WTC11 (cell line): ENCODE measurements at regions not wholly inside any gene's neighbourhood (a gene's known extent, or its start where the extent isn't known, plus 50 kb on each side); places are given as distances from the start of the nearest gene placed in this dataset.

ENCODE experiments used
- ATAC-seq: fragments of 200-7000 bp; cut with Tn5 transposase; 2 replicates; pipeline ENCODE4 v1.10.0; 2021; ENCODE audit warnings: mild to moderate bottlenecking, moderate library complexity
- CTCF ChIA-PET: fragments of 300-600 bp; sonication (Branson Sonifier 250); formaldehyde crosslinking; loops from one replicate; lab custom pipeline; 2021; ENCODE audit warnings: antibody characterized with exemption; lab: Charles Lee
- POLR2A ChIA-PET: fragments of 350-600 bp; sonication (Branson Sonifier 250); formaldehyde crosslinking; loops from one replicate; lab custom pipeline; 2021; ENCODE audit warnings: antibody characterized with exemption; lab: Charles Lee
- DNase-seq: peaks from one replicate; pipeline ENCODE4 v3.0.0; 2021; ENCODE audit warnings: low spot score
- H3K27ac Mint-ChIP-seq: 2 replicates; pipeline ENCODE4 v1.8.0; 2021; ENCODE audit warnings: mixed read lengths
- H3K27me3 Mint-ChIP-seq: 2 replicates; pipeline ENCODE4 v1.8.0; 2021; ENCODE audit warnings: low read depth, mild to moderate bottlenecking, moderate library complexity, mixed read lengths
- H3K36me3 Mint-ChIP-seq: 2 replicates; pipeline ENCODE4 v1.8.0; 2021; ENCODE audit warnings: mixed read lengths
- H3K4me1 Mint-ChIP-seq: 2 replicates; pipeline ENCODE4 v1.8.0; 2022; ENCODE audit warnings: mixed read lengths
- H3K4me3 Mint-ChIP-seq: 2 replicates; pipeline ENCODE4 v1.8.0; 2021; ENCODE audit warnings: mild to moderate bottlenecking, moderate library complexity, mixed read lengths
- H3K9me3 Mint-ChIP-seq: 2 replicates; pipeline ENCODE4 v1.8.0; 2021; ENCODE audit warnings: mixed read lengths
- ATF1 ChIP-seq: sonication (generic); formaldehyde crosslinking; IDR thresholded peaks from 2 replicates; pipeline ENCODE4 v1.8.1; 2023; ENCODE audit warnings: mild to moderate bottlenecking, moderate library complexity, missing genetic modification reagents
- CBFB ChIP-seq: sonication (generic); formaldehyde crosslinking; IDR thresholded peaks from 2 replicates; pipeline ENCODE4 v1.8.1; 2022; ENCODE audit warnings: mild to moderate bottlenecking, low read depth, missing genetic modification reagents
- CREM ChIP-seq: sonication (generic); formaldehyde crosslinking; IDR thresholded peaks from 2 replicates; pipeline ENCODE4 v1.8.1; 2022; ENCODE audit warnings: mild to moderate bottlenecking, missing genetic modification reagents, moderate library complexity
- EMX1 ChIP-seq: fragments of 250-450 bp; sonication (Bioruptor Pico); IDR thresholded peaks from 2 replicates; pipeline ENCODE4 v1.8.0; 2021; ENCODE audit warnings: mild to moderate bottlenecking
- ETV6 ChIP-seq: sonication (generic); formaldehyde crosslinking; IDR thresholded peaks from 2 replicates; pipeline ENCODE4 v1.8.1; 2022; ENCODE audit warnings: mild to moderate bottlenecking, missing genetic modification reagents
- FOXK1 ChIP-seq: sonication (generic); formaldehyde crosslinking; IDR thresholded peaks from 2 replicates; pipeline ENCODE4 v1.8.0; 2022; ENCODE audit warnings: mild to moderate bottlenecking, moderate library complexity, missing genetic modification reagents
- GABPB1 ChIP-seq: sonication (generic); formaldehyde crosslinking; IDR thresholded peaks from 2 replicates; pipeline ENCODE4 v1.8.1; 2023; ENCODE audit warnings: mild to moderate bottlenecking, missing genetic modification reagents
- GRHL2 ChIP-seq: fragments of 250-450 bp; sonication (Bioruptor Pico); IDR thresholded peaks from 2 replicates; pipeline ENCODE4 v1.8.0; 2022; ENCODE audit warnings: mild to moderate bottlenecking, moderate library complexity; ENCODE audit not compliant: insufficient replicate concordance, severe bottlenecking
- HMGA2 ChIP-seq: fragments of 250-450 bp; sonication (Bioruptor Pico); IDR thresholded peaks from 2 replicates; pipeline ENCODE4 v1.4.0; 2021; ENCODE audit warnings: mild to moderate bottlenecking, moderate library complexity
- JAZF1 ChIP-seq: fragments of 250-450 bp; sonication (Bioruptor Pico); IDR thresholded peaks from 2 replicates; pipeline ENCODE4 v1.9.0; 2021; ENCODE audit warnings: moderate library complexity, mild to moderate bottlenecking, inconsistent platforms
- KAT7 ChIP-seq: sonication (generic); formaldehyde crosslinking; IDR thresholded peaks from 2 replicates; pipeline ENCODE4 v1.8.1; 2023; ENCODE audit warnings: missing genetic modification reagents, mild to moderate bottlenecking, borderline replicate concordance
- NFE2L1 ChIP-seq: sonication (generic); formaldehyde crosslinking; IDR thresholded peaks from 2 replicates; pipeline ENCODE4 v1.8.1; 2023; ENCODE audit warnings: missing genetic modification reagents
- NR2C2 ChIP-seq: sonication (generic); formaldehyde crosslinking; IDR thresholded peaks from 2 replicates; pipeline ENCODE4 v1.8.0; 2022; ENCODE audit warnings: mild to moderate bottlenecking, missing genetic modification reagents
- OVOL2 ChIP-seq: fragments of 250-450 bp; sonication (Bioruptor Pico); IDR thresholded peaks from 2 replicates; pipeline ENCODE4 v1.9.0; 2021; ENCODE audit warnings: mild to moderate bottlenecking, borderline replicate concordance
- SMAD3 ChIP-seq: sonication (generic); formaldehyde crosslinking; IDR thresholded peaks from 2 replicates; pipeline ENCODE4 v1.8.0; 2022; ENCODE audit warnings: missing genetic modification reagents, mild to moderate bottlenecking, borderline replicate concordance
- TCF7 ChIP-seq: sonication (generic); formaldehyde crosslinking; IDR thresholded peaks from 2 replicates; pipeline ENCODE4 v1.8.0; 2022; ENCODE audit warnings: mild to moderate bottlenecking, low read depth, missing genetic modification reagents, moderate library complexity
- TEAD1 ChIP-seq: sonication (generic); formaldehyde crosslinking; IDR thresholded peaks from 2 replicates; pipeline ENCODE4 v1.8.0; 2022; ENCODE audit warnings: mild to moderate bottlenecking, missing genetic modification reagents
- TEAD4 ChIP-seq: sonication (generic); formaldehyde crosslinking; IDR thresholded peaks from 2 replicates; pipeline ENCODE4 v1.8.0; 2022; ENCODE audit warnings: mild to moderate bottlenecking, missing genetic modification reagents
- ZMAT4 ChIP-seq: fragments of 250-450 bp; sonication (Bioruptor Pico); IDR thresholded peaks from 2 replicates; pipeline ENCODE4 v1.9.0; 2021; ENCODE audit warnings: mild to moderate bottlenecking
- ZNF317 ChIP-seq: sonication (generic); formaldehyde crosslinking; IDR thresholded peaks from 2 replicates; pipeline ENCODE4 v1.8.1; 2023; ENCODE audit warnings: low read depth, mild to moderate bottlenecking, moderate library complexity, missing genetic modification reagents, borderline replicate concordance
- ZNF423 ChIP-seq: fragments of 250-450 bp; sonication (Bioruptor Pico); IDR thresholded peaks from 2 replicates; pipeline ENCODE4 v2.1.2; 2022; ENCODE audit warnings: mild to moderate bottlenecking, moderate library complexity
- ZNF425 ChIP-seq: fragments of 250-450 bp; sonication (Bioruptor Pico); conservative IDR thresholded peaks from 2 replicates; pipeline ENCODE4 v1.9.0; 2021; ENCODE audit warnings: mild to moderate bottlenecking
- TF ChIP-seq, protein P1 (sequence below): fragments of 250-450 bp; sonication (Bioruptor Pico); IDR thresholded peaks from 2 replicates; pipeline ENCODE4 v1.9.0; 2021; ENCODE audit warnings: moderate library complexity, mild to moderate bottlenecking, inconsistent platforms, borderline replicate concordance
- TF ChIP-seq, protein P2 (sequence below): sonication (generic); formaldehyde crosslinking; IDR thresholded peaks from 2 replicates; pipeline ENCODE4 v1.8.1; 2023; ENCODE audit warnings: mild to moderate bottlenecking, missing genetic modification reagents

GRCh38 chr10:8248868-8249267 lies 194.4 kb downstream of the GATA3 start (continued):
- no peak for TF ChIP-seq ZNF423 (CRISPR knock-in tag)
- no peak for TF ChIP-seq KAT7 (CRISPR knock-in tag)

- Mint-ChIP-seq H3K9me3 (peaks cover 5% of the 10 kb centered on the region), H3K27me3 (no peaks in the 10 kb centered on the region; the same call in 1 of the 2 replicates), H3K36me3 (no peaks in the 10 kb centered on the region)
- CTCF ChIA-PET: no interaction called here
- TF ChIP-seq NR2C2 (CRISPR knock-in tag) (no peak), NFE2L1 (no peak), ZNF317 (CRISPR knock-in tag) (no peak), HMGA2 (no peak), ZMAT4 (CRISPR knock-in tag) (no peak)
- TF ChIP-seq, all 79 proteins: peak for 0
- Mint-ChIP-seq H3K4me3 (no peak overlapping the region), H3K27ac (no peak overlapping the region), H3K4me1 (peaks cover 12% of the 10 kb centered on the region)
- POLR2A ChIA-PET: no interaction called here
- DNase-seq (no peak), ATAC-seq (no peak)
Measured at GRCh38 chr10:8254350-8254749, 199.9 kb downstream of the GATA3 start.

- Mint-ChIP-seq H3K27ac (no peak overlapping the region), H3K27me3 (peaks cover 2% of the 10 kb centered on the region), H3K36me3 (no peaks in the 10 kb centered on the region), H3K4me3 (no peak overlapping the region), H3K4me1 (peaks cover 12% of the 10 kb centered on the region), H3K9me3 (peaks cover 5% of the 10 kb centered on the region)
- ATAC-seq: no peak
- TF ChIP-seq HMGA2 (no peak), FOXK1 (CRISPR knock-in tag) (no peak), NFE2L1 (no peak), GRHL2 (CRISPR knock-in tag) (no peak), JAZF1 (no peak), EMX1 (CRISPR knock-in tag) (no peak), ZNF425 (no peak), TEAD4 (CRISPR knock-in tag) (no peak), ETV6 (CRISPR knock-in tag) (no peak), TEAD1 (no peak), ATF1 (no peak), SMAD3 (no peak), CBFB (CRISPR knock-in tag) (no peak), OVOL2 (CRISPR knock-in tag) (no peak), CREM (CRISPR knock-in tag) (no peak), GABPB1 (CRISPR knock-in tag) (no peak), TCF7 (CRISPR knock-in tag) (no peak)
- TF ChIP-seq, protein P1, sequence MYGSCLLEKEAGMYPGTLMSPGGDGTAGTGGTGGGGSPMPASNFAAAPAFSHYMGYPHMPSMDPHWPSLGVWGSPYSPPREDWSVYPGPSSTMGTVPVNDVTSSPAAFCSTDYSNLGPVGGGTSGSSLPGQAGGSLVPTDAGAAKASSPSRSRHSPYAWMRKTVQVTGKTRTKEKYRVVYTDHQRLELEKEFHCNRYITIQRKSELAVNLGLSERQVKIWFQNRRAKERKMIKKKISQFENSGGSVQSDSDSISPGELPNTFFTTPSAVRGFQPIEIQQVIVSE (CRISPR knock-in tag): no peak
- TF ChIP-seq, protein P2, sequence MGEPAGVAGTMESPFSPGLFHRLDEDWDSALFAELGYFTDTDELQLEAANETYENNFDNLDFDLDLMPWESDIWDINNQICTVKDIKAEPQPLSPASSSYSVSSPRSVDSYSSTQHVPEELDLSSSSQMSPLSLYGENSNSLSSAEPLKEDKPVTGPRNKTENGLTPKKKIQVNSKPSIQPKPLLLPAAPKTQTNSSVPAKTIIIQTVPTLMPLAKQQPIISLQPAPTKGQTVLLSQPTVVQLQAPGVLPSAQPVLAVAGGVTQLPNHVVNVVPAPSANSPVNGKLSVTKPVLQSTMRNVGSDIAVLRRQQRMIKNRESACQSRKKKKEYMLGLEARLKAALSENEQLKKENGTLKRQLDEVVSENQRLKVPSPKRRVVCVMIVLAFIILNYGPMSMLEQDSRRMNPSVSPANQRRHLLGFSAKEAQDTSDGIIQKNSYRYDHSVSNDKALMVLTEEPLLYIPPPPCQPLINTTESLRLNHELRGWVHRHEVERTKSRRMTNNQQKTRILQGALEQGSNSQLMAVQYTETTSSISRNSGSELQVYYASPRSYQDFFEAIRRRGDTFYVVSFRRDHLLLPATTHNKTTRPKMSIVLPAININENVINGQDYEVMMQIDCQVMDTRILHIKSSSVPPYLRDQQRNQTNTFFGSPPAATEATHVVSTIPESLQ (CRISPR knock-in tag): no peak
- TF ChIP-seq, all 79 proteins: peak for 0
- ChIA-PET CTCF (no interaction called here), POLR2A (no interaction called here)
- DNase-seq: no peak
Measured at GRCh38 chr10:8255301-8255700, 200.8 kb downstream of the GATA3 start.
